Heart right ventricle (tissue), 16 donors: ENCODE measurements at regions not wholly inside any gene's neighbourhood (a gene's known extent, or its start where the extent isn't known, plus 50 kb on each side); places are given as distances from the start of the nearest gene placed in this dataset.

Experiments
- ATAC-seq, 8 donors: fragments of 200-7000 bp; cut with Tn5 transposase; one replicate each; pipeline ENCODE4 v1.9.1; 2020; ENCODE audit warnings: mild to moderate bottlenecking in 8 of 8, moderate library complexity in 8 of 8, moderate number of reproducible peaks in 1 of 8
- DNase-seq, 2 donors: peaks; one replicate each; pipeline ENCODE4 v3.0.0-alpha.2; 2020
- H3K27ac ChIP-seq, 10 donors: fragments of 200-600 bp; sonication (generic) in 2 of 10; one replicate each; pipeline versions ENCODE4 v1.5.0 to v1.8.0; 2020 to 2022; ENCODE audit warnings: mild to moderate bottlenecking in 3 of 10
- H3K27me3 ChIP-seq, 7 donors: fragments of 200-600 bp; one replicate each; pipeline ENCODE4 v1.8.0; 2021 to 2022; ENCODE audit warnings: mild to moderate bottlenecking in 2 of 7
- H3K36me3 ChIP-seq, 9 donors: fragments of 200-600 bp; sonication (generic) in 1 of 9; one replicate each; pipeline versions ENCODE4 v1.5.0 to v1.8.0; 2020 to 2022; ENCODE audit warnings: mild to moderate bottlenecking in 2 of 9
- H3K4me1 ChIP-seq, 9 donors: fragments of 200-600 bp; sonication (generic) in 1 of 9; one replicate each; pipeline versions ENCODE4 v1.5.0 to v1.8.0; 2020 to 2022; ENCODE audit warnings: mild to moderate bottlenecking in 4 of 9
- H3K4me3 ChIP-seq, 10 donors: fragments of 200-600 bp; sonication (generic) in 2 of 10; one replicate each; pipeline versions ENCODE4 v1.5.0 to v1.8.0; 2020 to 2022; ENCODE audit warnings: mild to moderate bottlenecking in 7 of 10, moderate library complexity in 2 of 10
- H3K9me3 ChIP-seq, 11 donors: fragments of 200-600 bp in 10 of 11; sonication (generic) in 2 of 11; one replicate each; pipeline versions ENCODE4 v1.5.0 to v1.8.0; 2013 to 2022; ENCODE audit warnings: mild to moderate bottlenecking in 2 of 11, control low read depth in 1 of 11, moderate library complexity in 1 of 11
- WGBS, 2 donors: extraction: QIAGEN DNeasy Blood & Tissue Kit; methylation state at CpG; one replicate each; pipeline ENCODE4 v1.1.7; 2013; ENCODE audit warnings: inconsistent platforms in 1 of 2; 5-methylcytosine and 5-hydroxymethylcytosine counted together
- intact Hi-C, 10 donors: fragments of 100-400 bp; cut with DNase I; formaldehyde crosslinking; loops; one replicate each; pipeline versions ENCODE4 v1.11.1 to v1.14.2; 2022
- TF ChIP-seq, protein P1 (sequence below), 9 donors: fragments of 200-600 bp; sonication (generic) in 2 of 9; IDR thresholded peaks; one replicate each; pipeline versions ENCODE4 v1.5.0 to v1.8.0; 2021 to 2022; ENCODE audit warnings: antibody characterized with exemption in 9 of 9, mild to moderate bottlenecking in 5 of 9, moderate library complexity in 1 of 9
- donor health status: Arrhythmogenic right ventricular cardiomyopathy.
- donor health status: ischemic (EF 13 %, LVEDD 7.1; RV severe dilation, severe dysfunction).
- donor health status: healthy with polysubstance abuse.
- donor health status: DM: no; HTN: yes; CAD: no.
- donor health status: DM: no; HTN: no; CAD: no.
- donor health status: ischemic (EF 25% LVEDD 6.9; RV normal size, moderate dysfunction).
- donor health status: ischemic (EF 25% LVEDD 5.7; RV mildly dilated, moderate dysfunction).
- donor health status: healthy.
- donor health status: DM: yes; HTN: yes; CAD: no.
- donor health status: Ischemic cardiomyopathy.
- donor health status: ischemic (EF 35%, LVEDD 5.7; RV mildly dilated, moderate dysfunction).
- donor health status: nonischemic (EF 11% LVEDD 7.7; RV severe dilation, severe dysfunction).
- donor health status: DM: yes; HTN: yes; CAD: no.
- donor health status: PGD.
- donor health status: ischemic (EF 29% LVEDD 5.4; RV normal size, mild dysfunction).
- donor health status: nonischemic (EF 23%, LVEDD 6.1; RV moderate dilation, normal function).

DNA sequence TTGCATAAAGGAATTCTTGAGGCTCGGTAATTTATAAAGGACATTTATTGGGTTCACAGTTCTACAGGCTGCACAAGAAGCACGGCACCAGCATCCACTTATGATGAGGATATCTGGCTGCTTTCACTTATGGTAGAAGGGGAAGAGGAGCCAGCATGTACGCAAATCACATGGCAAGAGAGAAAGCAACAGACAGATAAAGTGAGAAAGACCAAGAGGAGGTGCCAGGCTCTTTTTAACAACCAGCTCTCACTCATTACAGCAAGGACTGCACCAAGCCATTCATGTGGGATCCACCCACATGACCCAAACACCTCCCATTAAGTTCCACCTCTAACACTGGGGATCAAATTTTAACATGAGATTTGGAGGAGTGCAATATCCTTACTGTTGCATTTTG, 1198.2 kb downstream of the ADGRL3 start:
- intact Hi-C loops, result no loop called here
- Histone ChIP-seq H3K27me3 (no peaks in the 10 kb centered on the region), H3K9me3 (peaks cover 0 to 9% (median 0%) of the 10 kb centered on the region in 11 donors), H3K4me3 (no peak overlapping the region), H3K27ac (no peak overlapping the region), H3K4me1 (peaks cover 0 to 9% (median 0%) of the 10 kb centered on the region in 9 donors), H3K36me3 (no peaks in the 10 kb centered on the region)
- ATAC-seq (peak in 4 of 8 donors; percentile 11 to 66 (median 36)), DNase-seq (no peak)
- WGBS, 2 donors, result 70 to 71% methylated on average over 3 of the region's 3 CpGs
- TF ChIP-seq, protein P1, sequence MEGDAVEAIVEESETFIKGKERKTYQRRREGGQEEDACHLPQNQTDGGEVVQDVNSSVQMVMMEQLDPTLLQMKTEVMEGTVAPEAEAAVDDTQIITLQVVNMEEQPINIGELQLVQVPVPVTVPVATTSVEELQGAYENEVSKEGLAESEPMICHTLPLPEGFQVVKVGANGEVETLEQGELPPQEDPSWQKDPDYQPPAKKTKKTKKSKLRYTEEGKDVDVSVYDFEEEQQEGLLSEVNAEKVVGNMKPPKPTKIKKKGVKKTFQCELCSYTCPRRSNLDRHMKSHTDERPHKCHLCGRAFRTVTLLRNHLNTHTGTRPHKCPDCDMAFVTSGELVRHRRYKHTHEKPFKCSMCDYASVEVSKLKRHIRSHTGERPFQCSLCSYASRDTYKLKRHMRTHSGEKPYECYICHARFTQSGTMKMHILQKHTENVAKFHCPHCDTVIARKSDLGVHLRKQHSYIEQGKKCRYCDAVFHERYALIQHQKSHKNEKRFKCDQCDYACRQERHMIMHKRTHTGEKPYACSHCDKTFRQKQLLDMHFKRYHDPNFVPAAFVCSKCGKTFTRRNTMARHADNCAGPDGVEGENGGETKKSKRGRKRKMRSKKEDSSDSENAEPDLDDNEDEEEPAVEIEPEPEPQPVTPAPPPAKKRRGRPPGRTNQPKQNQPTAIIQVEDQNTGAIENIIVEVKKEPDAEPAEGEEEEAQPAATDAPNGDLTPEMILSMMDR (IDR thresholded peaks at IDR 0.05), result no peak

DNA sequence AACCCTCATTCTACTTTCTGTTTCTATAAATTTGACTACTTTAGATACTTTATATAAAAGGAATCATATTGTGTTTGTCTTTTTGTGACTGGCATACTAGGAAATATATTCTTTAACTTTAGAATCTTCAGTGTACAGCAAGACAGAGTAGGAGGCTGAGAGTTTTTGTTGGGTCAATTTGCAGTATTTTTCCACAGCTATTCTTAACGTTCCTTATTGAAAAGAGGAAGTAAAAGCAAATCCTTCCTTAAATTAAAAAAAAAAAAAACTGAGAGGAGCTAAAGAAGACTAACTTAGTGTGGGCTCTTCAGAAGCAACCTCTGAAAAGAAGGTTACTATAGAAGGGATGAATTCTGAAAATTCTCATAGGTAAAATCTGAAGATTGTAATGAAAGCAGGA, 1194.6 kb downstream of the ADGRL3 start:
- Histone ChIP-seq H3K4me3 (no peak overlapping the region), H3K36me3 (no peaks in the 10 kb centered on the region), H3K4me1 (peaks cover 0 to 9% (median 0%) of the 10 kb centered on the region in 9 donors), H3K9me3 (peaks cover 0 to 9% (median 0%) of the 10 kb centered on the region in 11 donors), H3K27me3 (no peaks in the 10 kb centered on the region), H3K27ac (no peak overlapping the region)
- 33 to 35% methylated on average over 1 of the region's 1 CpG for WGBS, 2 donors
- intact Hi-C loops, result no loop called here
- DNase-seq (no peak), ATAC-seq (no peak)
- TF ChIP-seq, protein P1 (IDR thresholded peaks at IDR 0.05), result no peak

DNA sequence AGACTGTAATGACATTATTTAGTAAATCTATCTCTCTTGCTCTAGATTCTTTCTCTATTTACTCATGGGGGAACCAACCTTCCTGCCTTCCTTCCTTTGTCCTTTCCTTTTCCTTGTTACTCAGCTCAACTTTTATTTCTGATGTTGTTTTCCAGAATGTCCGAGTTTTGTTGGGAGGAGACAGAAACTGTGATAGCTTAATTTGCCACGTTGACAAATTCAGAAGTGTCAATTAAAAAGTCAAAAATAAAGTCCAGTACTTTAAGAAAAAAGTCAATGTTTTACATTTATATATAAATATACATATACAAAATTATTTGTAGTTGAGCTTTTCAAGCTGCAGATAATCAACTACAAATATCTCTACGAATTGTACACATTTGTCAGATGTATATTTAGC, 1187.7 kb downstream of the ADGRL3 start:
- Histone ChIP-seq H3K4me1 (no peaks in the 10 kb centered on the region), H3K27ac (no peak overlapping the region), H3K27me3 (no peaks in the 10 kb centered on the region), H3K9me3 (no peaks in the 10 kb centered on the region), H3K36me3 (no peaks in the 10 kb centered on the region), H3K4me3 (no peak overlapping the region)
- ATAC-seq (no peak), DNase-seq (no peak)
- intact Hi-C loops, result no loop called here
- WGBS, 2 donors, result 76 to 85% methylated on average over 3 of the region's 3 CpGs
- TF ChIP-seq, protein P1 (IDR thresholded peaks at IDR 0.05), result no peak

DNA sequence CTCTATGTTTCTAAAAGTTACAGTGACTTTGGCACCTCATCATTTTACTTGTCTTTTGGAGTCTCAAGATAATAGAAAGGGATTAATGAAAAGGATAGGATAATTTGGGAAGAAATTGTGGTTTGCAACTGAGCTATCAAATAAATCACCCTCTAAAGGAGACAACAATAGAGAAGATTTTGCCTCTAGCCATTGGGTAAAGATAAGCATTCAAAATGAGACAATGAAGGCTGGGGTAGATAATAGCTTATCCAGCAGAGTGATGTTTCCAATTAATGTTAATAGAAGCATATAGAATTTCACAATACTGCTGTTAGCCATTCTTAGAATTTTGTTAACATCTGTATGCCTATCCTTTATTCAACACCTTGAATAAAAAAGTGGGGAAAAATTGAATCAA, 1177.6 kb downstream of the ADGRL3 start:
- no peak for ATAC-seq
- no peaks in the 10 kb centered on the region for H3K27me3 ChIP-seq
- H3K9me3 ChIP-seq, result peaks cover 0 to 6% (median 0%) of the 10 kb centered on the region in 11 donors
- H3K4me3 ChIP-seq, result no peak overlapping the region
- H3K27ac ChIP-seq, result no peak overlapping the region
- DNase-seq, result no peak
- TF ChIP-seq, protein P1 (IDR thresholded peaks at IDR 0.05), result no peak
- no peaks in the 10 kb centered on the region for H3K4me1 ChIP-seq
- intact Hi-C loops, result no loop called here
- H3K36me3 ChIP-seq, result no peaks in the 10 kb centered on the region

DNA sequence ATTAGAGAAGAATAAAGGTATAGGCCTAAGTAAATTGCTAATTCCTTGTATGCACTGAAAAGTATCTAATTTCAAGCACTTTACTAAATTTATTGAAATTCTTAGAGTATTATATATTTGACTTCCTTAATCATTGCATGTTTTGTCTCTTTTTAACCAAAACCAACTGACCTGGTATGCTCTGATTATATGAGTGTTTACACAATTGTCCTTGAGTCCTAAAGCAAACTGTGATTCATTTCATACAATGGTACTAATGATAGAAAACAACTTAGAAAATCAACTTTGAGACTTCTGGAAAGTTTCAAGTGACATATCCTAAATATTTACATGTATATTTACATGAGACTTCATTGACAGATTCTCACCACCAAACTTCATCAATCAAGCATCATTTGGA, 1177.1 kb downstream of the ADGRL3 start:
- Histone ChIP-seq H3K27me3 (no peaks in the 10 kb centered on the region), H3K9me3 (peaks cover 0 to 6% (median 0%) of the 10 kb centered on the region in 11 donors), H3K4me1 (no peaks in the 10 kb centered on the region), H3K4me3 (no peak overlapping the region), H3K27ac (no peak overlapping the region), H3K36me3 (no peaks in the 10 kb centered on the region)
- ATAC-seq (no peak), DNase-seq (no peak)
- intact Hi-C loops, result no loop called here
- TF ChIP-seq, protein P1 (IDR thresholded peaks at IDR 0.05), result no peak
